Hepatic stellate cell (primary cell): ENCODE measurements at regions not wholly inside any gene's neighbourhood (a gene's known extent, or its start where the extent isn't known, plus 50 kb on each side); places are given as distances from the start of the nearest gene placed in this dataset.
A peak's percentile ranks its signal among the peaks of the same experiment; 100 is the strongest.
"Not testable (repeated sequence)": the region's sequence is repeated elsewhere in the genome, so short reads cannot be mapped to it uniquely, and the experiment has no call there.

Experiments used
- DNase-seq: peaks from one replicate; pipeline ENCODE4 v3.0.0; 2011; ENCODE audit warnings: low spot score

DNA sequence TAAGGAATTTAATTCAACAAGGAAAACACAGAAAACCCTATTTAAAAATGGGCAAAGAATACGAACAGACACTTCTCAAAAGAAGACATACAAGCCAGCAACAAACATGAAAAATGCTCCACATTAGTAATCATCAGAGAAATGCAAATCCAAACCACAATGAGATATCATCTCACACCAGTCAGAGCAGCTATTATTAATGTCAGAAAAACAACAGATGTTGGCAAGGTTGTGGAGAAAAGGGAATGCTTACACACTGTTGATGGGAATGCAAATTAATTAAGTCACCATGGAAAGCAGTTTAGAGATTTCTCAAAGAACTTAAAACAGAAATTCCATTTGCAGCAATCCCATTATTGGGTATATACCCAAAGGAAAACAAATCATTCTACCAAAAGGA lies 55.2 kb downstream of the GCC1 start:
- no peak for DNase-seq

DNA sequence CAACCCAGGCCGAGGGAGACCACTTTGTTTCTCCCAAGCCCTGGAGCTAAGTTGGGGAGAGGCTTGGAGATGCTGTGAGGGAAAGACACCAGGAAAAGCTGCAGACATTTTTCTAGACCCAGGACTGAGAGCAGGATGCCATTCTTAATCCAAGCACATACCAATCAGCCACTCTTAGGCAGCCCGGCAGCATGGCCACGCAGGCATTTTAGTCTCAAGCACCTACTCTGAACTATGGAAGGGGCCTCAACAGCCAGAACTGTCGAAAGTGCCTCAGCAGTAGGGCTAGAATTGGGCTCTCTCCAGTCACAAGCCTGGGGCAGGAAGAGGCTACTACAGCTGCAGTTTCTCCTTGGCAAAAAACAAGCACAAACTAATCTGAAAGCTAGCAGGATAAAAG lies 57.8 kb downstream of the GCC1 start:
- DNase-seq, result no peak

DNA sequence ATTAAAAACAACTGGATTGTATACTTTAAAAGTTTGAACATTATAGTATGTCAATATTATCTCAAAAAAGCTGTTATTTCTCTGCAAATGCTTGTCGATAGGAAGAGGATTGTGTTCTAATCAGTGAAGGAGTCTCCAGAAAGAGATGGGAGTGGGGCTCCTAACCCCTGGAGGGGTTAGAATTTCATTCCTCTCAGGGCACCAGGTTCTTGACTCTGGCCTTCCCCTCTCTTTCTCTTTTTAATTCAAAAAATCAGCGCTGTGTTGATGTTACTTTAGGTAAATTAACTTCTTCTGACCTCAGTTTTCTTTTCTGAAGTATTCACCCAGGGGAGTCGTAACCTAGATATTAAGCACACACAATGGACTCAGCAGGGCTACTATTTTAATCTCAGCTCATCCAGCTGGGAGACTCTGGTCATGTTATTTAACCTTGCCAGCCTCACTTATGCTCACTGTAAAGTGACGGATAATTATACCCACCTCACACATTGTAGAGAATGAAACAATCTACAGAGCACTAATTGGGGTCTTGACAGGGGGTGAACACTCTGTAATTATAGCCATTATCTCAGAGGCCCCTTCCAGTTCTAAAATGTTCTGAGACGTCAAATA lies 59.4 kb downstream of the GCC1 start:
- no peak for DNase-seq

DNA sequence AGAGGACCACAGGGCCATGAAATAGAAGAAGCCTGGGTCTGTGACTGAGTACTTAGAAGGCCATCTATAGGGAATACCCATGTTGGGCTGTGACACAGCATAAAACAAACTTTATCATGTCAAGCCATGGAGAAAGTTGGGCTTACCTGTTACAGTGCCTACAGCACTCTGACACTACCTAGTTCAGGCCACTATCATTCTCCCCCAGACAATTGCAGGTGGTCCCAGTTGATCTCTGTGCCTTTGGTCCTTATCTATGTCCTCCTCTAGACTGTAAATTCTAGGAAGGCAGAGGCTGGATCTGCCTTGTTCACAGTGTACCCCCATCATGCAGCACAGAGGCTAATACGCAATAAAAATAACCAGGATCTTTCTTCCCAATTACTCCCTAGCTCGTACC lies 69.1 kb downstream of the GCC1 start:
- no peak for DNase-seq

DNA sequence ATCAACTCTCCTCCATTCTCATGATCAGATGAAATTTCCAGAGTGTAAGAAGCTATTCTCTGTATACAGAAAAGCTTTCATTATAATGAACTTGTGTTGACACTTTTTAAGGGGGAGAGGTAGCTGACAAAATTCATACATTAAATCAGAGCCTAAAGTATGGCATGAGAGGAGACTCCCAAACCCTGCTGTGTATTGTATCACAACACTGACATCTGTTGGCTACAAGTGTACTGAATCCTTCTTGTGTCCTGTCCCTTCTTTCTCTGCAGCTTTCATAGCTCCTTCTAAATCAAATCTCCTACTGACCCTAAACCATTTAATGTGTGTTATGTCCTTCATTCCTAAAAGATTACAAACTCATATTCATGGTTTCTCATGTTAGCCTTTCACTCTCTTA lies 70.9 kb downstream of the GCC1 start:
- DNase-seq, result peak; percentile 11

DNA sequence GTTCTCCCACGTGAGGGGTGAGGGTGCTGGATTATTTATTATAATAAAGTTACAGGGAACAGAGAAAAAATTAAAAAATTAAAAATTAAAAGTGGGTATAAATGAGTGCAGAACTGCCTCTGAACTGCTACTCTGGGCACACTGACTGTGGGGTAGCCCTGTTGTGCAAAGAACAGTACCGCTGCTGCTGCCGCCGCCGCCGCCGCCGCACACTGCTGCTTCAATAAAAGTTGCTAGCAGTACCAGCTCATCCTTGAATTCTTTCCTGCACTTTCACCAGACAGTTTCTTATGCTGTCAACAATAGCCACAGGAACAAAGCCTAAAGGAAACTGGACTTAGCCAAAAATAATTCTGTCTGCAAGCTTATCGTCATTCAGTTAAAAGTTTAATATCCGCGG lies 72.1 kb downstream of the GCC1 start:
- no peak for DNase-seq

DNA sequence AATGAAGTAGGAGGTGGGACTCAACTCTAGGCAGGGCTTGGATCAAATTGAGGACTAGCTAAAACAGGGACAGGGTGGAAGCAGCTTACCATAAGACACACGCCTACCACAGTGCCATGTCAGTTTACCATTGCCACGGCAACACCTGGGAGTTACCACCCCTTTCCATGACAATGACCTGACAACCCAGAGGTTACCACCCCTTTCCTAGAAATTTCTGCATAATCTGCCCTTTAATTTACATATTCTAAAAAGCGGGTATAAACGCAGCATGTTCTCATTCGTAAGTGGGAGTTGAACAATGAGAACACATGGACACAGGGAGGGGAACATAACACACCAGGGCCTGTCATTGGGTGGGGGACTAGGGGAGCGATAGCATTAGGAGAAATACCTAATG lies 72.7 kb downstream of the GCC1 start:
- no peak for DNase-seq

DNA sequence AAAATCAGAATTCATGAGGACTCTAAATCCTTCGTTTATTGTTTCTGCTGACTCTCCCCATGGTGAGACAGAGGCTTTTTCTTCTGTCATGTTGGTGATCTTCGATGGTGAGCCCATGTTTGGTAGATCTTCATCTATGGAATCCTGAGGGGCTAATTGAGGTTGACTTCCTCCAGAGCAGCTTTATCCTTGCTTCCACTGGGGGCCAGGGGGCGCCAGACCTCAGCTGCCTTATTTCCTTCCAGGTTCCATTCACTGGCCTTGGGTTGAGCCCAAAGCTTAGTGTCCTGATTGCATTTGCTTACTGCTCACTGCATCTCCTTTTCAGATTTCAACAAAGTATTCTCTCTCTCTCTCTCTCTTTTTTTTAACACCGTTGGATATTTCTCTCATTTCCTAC lies 80.7 kb downstream of the GCC1 start:
- DNase-seq, result peak; percentile 4

DNA sequence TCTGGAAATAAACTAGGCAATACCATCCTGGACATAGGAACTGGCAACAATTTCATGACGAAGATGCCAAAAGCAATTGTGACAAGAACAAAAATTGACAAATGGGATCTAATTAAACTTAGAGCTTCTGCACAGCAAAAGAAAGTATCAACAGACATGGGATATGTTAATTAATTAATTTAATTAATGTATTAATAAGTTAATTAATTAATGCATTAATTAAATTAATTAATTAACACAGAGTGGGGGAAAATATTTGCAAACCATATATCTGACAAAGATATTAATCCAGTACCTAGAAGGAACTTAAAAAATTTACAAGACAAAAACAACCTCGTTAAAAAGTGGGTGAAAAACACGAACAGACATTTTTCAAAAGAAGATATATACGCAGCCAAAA lies 83.6 kb downstream of the GCC1 start:
- no peak for DNase-seq

DNA sequence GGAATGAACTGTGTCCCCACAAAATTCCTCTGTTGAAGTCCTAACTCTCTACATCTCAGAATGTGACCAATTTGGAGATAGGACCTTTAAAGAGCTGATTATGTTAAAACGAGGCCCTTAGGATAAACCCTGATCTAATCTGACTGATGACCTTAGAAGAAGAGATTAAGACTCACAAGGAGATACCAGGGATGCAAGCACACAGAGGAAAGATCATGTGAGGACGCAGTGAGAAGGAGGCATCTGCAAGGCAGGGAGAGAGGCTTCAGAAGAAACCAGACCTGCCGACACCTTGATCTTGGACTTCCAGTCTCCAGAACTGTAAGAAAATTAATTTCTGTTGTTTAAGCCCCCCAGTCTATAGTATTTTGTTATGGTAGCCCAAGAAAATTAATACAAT lies 94.9 kb upstream of the ZNF800 start:
- no peak for DNase-seq

DNA sequence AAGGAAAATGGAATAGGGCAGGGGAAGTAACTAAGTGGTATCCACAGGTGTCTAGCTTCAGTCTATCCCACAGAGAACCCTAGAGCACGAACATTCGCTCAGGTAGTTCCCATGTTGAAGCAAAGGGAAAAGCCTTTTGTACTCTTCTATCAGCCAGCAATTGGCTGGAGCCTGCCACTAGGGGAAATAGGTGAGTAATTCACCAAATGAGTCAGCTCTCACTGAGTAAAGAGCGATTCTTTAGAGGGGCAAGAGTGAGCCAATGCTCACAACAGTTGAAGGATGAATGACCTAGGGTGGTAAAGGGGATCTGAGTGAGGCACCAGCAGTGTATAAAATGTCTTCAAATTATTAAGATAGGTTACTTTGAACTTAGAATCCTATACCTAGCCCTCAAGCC lies 94.1 kb upstream of the ZNF800 start:
- DNase-seq, result no peak

DNA sequence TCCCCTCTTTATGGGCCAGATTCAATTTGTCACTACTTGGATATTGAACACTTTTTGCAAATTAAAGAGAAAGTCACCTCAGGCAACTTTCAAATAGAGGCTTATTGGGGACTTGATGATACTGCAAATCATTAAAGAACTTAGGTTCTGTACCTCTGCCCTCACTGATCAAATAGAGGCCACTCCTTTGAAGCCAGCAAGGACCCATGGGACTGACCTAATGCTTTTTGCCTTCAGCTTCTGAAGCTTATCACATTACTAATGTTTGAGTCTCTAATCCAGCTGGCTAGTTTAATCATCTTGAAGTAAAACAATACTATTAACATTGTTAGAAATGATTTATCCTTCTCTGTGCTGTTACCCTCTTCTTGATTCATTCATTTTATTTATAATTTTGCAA lies 93.0 kb upstream of the ZNF800 start:
- DNase-seq, result no peak

DNA sequence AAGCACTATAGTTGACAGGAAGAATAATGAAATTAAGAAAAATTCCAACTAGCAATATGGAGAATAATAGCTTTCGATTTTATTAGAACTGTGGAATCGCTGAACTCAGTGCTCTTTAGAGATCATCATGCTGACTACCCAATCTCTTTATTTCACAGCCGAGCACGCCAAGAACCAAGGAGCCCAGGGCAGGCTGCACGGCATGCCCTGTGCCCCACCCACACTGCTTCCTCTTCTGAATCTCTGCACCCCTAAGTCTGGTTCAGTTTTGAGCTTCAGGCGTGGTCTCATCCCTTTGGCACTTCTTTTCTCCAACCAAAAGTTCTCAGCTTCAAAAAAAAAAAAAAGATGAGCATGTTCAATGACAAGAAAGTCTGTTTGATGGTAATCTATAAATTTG lies 92.4 kb upstream of the ZNF800 start:
- DNase-seq, result no peak

DNA sequence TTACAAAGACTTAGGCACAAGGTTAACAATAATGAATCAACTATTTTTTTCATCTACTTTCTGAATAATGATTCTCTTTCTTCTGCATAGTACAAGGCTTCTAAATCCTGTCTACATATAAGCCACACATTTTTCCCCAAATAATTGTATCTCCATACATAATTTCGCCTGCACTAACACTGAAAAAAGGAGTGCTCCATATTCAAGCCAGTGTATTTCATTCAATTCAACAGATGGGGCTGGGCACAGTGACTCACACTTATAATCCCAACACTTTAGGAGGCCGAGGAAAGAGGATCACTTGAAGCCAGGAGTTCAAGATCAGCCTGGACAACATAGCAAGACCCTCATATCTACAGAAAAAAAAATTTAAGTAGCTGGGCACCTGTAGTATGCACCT lies 86.0 kb upstream of the ZNF800 start:
- no peak for DNase-seq

DNA sequence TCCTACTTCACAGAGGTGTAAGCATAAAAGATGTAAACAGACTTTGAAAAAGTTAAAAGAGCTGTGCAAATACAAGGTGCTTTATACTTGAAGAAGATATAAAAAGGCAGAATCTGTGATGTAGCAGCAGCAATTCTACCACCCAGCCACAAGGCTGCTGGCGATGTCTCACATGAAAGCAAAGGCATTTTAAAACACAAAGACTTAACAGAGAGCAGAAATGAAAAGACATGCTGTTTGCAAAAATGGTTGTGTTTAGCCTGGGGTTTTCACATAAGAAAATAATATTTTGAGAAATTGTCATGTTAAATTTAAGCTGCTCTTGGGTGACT lies 85.5 kb upstream of the ZNF800 start:
- no peak for DNase-seq

DNA sequence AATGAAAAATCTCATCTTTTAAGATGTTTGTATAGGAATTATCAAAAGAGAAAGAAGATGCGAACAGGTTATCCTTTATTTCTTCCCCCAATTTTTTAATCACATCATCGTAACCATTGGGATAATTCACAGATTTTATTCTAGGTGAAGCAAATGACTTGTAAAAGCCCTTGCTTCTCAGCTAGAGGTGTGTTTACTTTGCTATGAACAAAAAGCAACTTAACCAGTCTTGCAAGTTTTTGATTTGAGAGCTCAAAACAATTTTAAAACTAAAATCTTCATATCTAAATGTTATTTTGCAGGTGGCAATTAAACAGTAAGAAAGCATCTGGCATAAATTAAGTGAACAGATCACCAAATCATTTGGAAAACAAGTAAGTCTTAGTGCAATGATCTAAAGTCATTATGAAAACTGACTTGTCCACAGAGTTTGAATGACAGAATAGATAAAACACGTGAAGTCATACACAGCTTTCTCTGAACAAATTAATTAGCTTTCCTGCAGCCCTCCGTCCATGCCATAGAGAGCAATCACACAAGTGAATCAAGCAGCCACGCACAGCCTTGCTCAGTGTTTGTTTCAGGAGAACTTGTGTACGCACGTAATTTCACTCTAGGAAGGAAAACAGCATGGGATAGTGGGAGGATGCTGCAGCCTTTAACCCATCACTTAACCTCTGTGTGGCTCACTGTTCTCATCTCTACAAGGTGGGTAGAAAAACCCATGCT lies 85.0 kb upstream of the ZNF800 start:
- DNase-seq, result no peak

DNA sequence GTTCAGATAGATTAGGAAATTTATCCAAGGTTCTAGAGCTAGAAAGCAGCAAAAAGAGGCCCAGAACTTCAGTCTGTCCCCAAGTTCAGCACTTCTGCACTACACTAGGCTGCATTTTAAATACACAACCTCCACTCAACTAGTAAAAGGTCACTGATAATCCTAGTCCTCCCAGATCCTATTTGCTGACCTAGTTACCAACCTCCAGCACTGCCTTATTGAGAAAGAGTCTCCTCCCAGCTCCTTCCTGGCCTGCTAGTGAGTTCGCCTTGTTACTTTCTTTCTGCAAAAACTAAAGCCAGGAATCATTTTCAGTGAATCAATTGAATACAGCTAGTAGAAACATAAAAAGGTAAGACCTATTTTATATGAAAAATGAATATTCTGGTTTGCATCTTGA lies 84.1 kb upstream of the ZNF800 start:
- no peak for DNase-seq

DNA sequence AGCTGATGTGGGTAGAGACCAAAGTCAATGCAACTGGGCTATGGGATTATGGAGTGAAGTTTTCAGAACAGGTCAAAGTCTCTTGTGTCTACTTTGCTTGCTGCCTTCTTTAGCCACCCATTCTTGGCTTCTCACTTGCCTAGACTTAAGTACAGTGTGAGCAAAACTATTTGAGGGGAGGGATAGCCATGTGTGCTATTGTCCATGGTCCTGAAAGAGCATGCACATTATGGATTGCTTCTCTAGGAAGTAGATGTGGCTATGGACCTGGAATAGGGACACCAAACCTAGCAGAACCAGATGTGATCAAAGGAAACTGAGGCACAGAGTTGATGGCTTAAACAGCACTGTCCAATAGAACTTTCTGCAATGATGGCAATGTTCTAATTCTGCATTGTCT lies 81.9 kb upstream of the ZNF800 start:
- DNase-seq, result no peak

DNA sequence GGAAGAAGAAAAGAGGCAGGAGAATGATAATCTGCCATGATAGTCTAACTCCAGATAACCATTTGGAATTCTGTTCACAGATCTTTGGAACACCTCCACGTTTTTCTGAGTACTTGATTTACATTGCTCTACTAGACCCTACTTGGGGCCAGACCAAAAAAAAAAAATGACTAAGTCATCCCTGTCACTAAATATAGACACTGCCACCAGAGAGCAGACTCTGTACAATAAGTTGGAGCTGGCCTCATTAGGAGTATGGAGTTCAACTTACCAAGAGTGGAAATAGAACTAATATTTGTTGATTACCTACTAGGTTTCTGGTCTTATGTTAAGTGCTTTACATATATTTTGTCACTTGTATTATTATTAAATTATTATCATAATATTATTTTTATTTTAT lies 80.9 kb upstream of the ZNF800 start:
- DNase-seq, result no peak

DNA sequence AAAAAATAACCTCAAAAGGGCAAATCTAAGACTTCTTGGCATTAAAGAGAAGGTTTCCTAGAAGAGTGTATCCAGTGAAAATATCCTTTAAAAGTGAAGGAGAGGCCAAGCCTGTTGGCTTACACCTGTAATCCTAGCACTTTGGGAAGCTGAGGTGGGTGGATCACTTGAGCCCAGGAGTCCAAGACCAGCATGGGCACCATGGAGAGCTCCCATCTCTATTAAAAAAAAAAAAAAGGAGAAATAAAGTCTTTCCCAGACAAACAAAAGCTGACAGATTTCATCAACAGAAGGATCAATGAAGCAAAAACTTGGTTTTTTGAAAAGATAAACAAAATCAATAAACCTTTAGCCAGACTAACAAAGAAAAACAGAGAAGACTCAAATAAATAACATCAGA lies 67.6 kb upstream of the ZNF800 start:
- no peak for DNase-seq

DNA sequence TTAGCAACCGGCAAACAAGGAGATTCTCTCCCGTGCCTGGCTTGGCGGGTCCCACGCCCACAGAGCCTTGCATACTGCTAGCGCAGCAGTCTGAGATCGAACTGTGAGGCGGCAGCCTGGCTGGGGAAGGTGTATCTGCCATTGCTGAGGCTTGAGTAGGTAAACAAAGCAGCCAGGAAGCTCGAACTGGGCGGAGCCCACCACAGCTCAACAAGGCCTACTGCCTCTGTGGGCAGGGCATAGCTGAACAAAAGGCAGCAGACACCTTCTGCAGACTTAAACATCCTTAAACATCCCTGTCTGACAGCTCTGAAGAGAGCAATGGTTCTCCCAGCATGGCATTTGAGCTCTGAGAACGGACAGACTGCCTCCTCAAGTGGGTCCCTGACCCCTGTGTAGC lies 58.8 kb upstream of the ZNF800 start:
- DNase-seq, result not testable (repeated sequence)

DNA sequence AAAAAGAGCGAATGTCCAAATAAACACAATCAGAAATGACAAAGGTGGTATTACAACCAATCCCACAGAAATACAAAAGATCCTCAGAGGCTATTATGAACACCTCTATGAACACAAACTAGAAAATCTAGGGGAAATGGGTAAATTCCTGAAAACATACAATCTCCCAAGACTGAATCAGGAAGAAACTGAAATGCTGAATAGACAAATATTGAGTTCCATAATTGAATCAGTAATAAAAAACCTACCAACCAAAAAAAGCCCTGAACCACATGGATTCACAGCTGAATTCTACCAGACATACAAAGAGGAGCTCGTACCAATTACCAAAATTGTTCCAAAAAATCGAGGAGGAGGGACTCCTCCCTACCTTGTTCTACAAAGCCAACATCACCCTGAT lies 56.1 kb upstream of the ZNF800 start:
- DNase-seq, result no peak

DNA sequence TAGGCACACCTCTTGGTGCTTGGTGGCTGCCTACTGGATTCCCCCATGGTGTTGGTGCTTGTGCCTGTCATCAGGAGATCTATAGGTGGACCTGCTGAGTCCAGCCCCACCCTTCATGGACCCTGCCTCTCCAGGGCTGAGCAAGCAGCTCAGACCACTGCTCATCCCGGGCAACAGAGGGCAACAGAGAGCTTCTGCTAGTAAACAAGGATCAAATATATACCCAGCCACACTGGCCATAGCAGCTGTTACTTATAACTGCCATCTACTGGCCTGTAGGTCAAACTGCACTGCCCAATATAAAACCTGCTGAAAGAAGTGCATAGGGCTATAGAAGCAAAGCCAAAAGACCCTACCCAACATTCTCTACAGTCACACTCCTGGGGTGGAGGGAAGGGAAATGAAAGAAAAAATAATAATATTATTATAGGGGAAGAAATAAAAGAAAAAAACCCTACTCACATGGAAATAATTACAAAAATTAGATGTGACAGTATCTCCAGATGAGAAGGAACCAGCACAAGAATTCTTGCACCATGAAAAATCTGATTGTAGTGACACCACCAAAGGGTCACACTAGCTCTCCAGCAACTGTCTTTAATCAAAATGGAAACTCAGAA lies 54.9 kb upstream of the ZNF800 start:
- DNase-seq, result no peak

DNA sequence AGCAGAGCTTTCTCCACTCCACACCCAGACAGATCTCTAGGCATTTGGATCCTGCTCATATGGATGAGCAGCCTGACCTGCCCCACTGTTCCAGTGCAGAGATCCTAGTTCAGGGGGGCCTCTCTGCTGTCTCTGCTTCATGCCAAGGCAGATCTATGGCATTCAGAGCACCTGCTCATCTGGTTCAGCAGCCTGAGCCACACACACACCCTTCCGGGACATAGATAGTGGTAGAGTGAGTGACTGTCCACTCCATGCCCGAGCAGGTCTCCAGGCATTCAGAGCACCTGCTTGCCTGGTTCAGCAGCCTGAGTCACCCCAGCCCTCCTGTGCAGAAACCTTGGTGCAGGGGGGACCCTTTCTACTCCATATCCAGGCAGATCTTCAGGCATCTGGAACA lies 54.3 kb upstream of the ZNF800 start:
- DNase-seq, result no peak
